ENCODE measurements at regions not wholly inside any gene's neighbourhood (a gene's known extent, or its start where the extent isn't known, plus 50 kb on each side); places are given as distances from the start of the nearest gene placed in this dataset.

GRCh38 chr4:145283909-145284308, 103.5 kb upstream of the OTUD4 start:
- peaks cover 0 to 14% (median 9%) of the 10 kb centered on the region in 4 donors for H3K4me1 ChIP-seq
- WGBS, 2 donors: 73 to 80% methylated on average over 2 of the region's 2 CpGs
- H3K27ac ChIP-seq: no peak overlapping the region
- TF ChIP-seq POLR2A (IDR thresholded peaks at IDR 0.05) (no peak), POLR2AphosphoS5 (IDR thresholded peaks at IDR 0.05) (no peak), CTCF (IDR thresholded peaks at IDR 0.05) (no peak), EP300 (IDR thresholded peaks at IDR 0.05) (no peak)
- intact Hi-C loops (cut with DNase I): no loop called here
- no peak overlapping the region for H3K4me3 ChIP-seq
- no peak for DNase-seq
- no peaks in the 10 kb centered on the region for H3K9me3 ChIP-seq
- H3K27me3 ChIP-seq: no peaks in the 10 kb centered on the region
- H3K36me3 ChIP-seq: no peaks in the 10 kb centered on the region

GRCh38 chr4:145281951-145282350, 101.6 kb upstream of the OTUD4 start:
- Histone ChIP-seq H3K4me1 (peaks cover 0 to 25% (median 17%) of the 10 kb centered on the region in 4 donors), H3K9me3 (no peaks in the 10 kb centered on the region), H3K4me3 (no peak overlapping the region), H3K27me3 (no peaks in the 10 kb centered on the region), H3K36me3 (no peaks in the 10 kb centered on the region), H3K27ac (no peak overlapping the region)
- no peak for TF ChIP-seq POLR2AphosphoS5 (IDR thresholded peaks at IDR 0.05)
- TF ChIP-seq CTCF (IDR thresholded peaks at IDR 0.05): no peak
- no peak for TF ChIP-seq EP300 (IDR thresholded peaks at IDR 0.05)
- TF ChIP-seq POLR2A (IDR thresholded peaks at IDR 0.05): no peak
- 67 to 78% methylated on average over 1 of the region's 1 CpG for WGBS, 2 donors
- intact Hi-C loops (cut with DNase I): no loop called here
- no peak for DNase-seq

GRCh38 chr4:145281224-145281623, 100.8 kb upstream of the OTUD4 start:
- Histone ChIP-seq H3K36me3 (no peaks in the 10 kb centered on the region), H3K27me3 (no peaks in the 10 kb centered on the region), H3K27ac (no peak overlapping the region), H3K9me3 (no peaks in the 10 kb centered on the region), H3K4me1 (peaks cover 0 to 25% (median 17%) of the 10 kb centered on the region in 4 donors), H3K4me3 (no peak overlapping the region)
- intact Hi-C loops (cut with DNase I): no loop called here
- DNase-seq: no peak
- TF ChIP-seq POLR2AphosphoS5 (IDR thresholded peaks at IDR 0.05): no peak
- no peak for TF ChIP-seq CTCF (IDR thresholded peaks at IDR 0.05)
- TF ChIP-seq EP300 (IDR thresholded peaks at IDR 0.05): no peak
- no peak for TF ChIP-seq POLR2A (IDR thresholded peaks at IDR 0.05)
- WGBS, 2 donors: 84 to 91% methylated on average over 9 of the region's 9 CpGs

GRCh38 chr4:145280541-145280940, 100.2 kb upstream of the OTUD4 start:
- Histone ChIP-seq H3K9me3 (no peaks in the 10 kb centered on the region), H3K27ac (no peak overlapping the region), H3K27me3 (no peaks in the 10 kb centered on the region), H3K36me3 (no peaks in the 10 kb centered on the region), H3K4me3 (no peak overlapping the region), H3K4me1 (peaks cover 0 to 25% (median 17%) of the 10 kb centered on the region in 4 donors)
- TF ChIP-seq POLR2A (IDR thresholded peaks at IDR 0.05) (no peak), POLR2AphosphoS5 (IDR thresholded peaks at IDR 0.05) (no peak), EP300 (IDR thresholded peaks at IDR 0.05) (no peak), CTCF (IDR thresholded peaks at IDR 0.05) (no peak)
- no peak for DNase-seq
- 55 to 77% methylated on average over 3 of the region's 3 CpGs for WGBS, 2 donors
- intact Hi-C loops (cut with DNase I): no loop called here

Measured in sigmoid colon (tissue), 6 donors.